MCF 10A (cell line): ENCODE measurements at regions not wholly inside any gene's neighbourhood (a gene's known extent, or its start where the extent isn't known, plus 50 kb on each side); places are given as distances from the start of the nearest gene placed in this dataset.

Source experiments
- BruUV-seq: library from RNA; stranded (reverse); fragments of 400-500 nt; replicated peaks from 2 replicates; lab custom pipeline; 2021; lab: Mats Ljungman, UMichigan
- CTCF ChIA-PET: fragments of 300-600 bp; sonication (Branson Sonifier 250); formaldehyde crosslinking; extraction: SDS; loops from one replicate; lab custom pipeline; 2021; ENCODE audit warnings: antibody characterized with exemption, inconsistent platforms; lab: Yijun Ruan, JAX
- POLR2A ChIA-PET: fragments of 300-600, 350-650 bp; sonication (Branson Sonifier 250); formaldehyde crosslinking; extraction: SDS; loops from one replicate; lab custom pipeline; 2020; ENCODE audit warnings: antibody characterized with exemption, inconsistent platforms; lab: Yijun Ruan, JAX
- DNase-seq: peaks from one replicate; pipeline ENCODE4 v3.0.0-alpha.2; 2018; ENCODE audit not compliant: unreplicated experiment
- H3K27ac Mint-ChIP-seq: one replicate; pipeline ENCODE4 v1.8.0; 2022; ENCODE audit warnings: mild to moderate bottlenecking, low read depth, mixed read lengths; ENCODE audit not compliant: unreplicated experiment
- H3K27me3 Mint-ChIP-seq: one replicate; pipeline ENCODE4 v1.8.0; 2022; ENCODE audit warnings: mixed read lengths; ENCODE audit not compliant: insufficient read depth, unreplicated experiment
- H3K36me3 Mint-ChIP-seq: one replicate; pipeline ENCODE4 v1.8.0; 2022; ENCODE audit warnings: mild to moderate bottlenecking, moderate library complexity, mixed read lengths; ENCODE audit not compliant: insufficient read depth, unreplicated experiment
- H3K4me1 Mint-ChIP-seq: one replicate; pipeline ENCODE4 v1.8.0; 2022; ENCODE audit warnings: mixed read lengths; ENCODE audit not compliant: insufficient read depth, unreplicated experiment
- H3K4me3 Mint-ChIP-seq: one replicate; pipeline ENCODE4 v1.8.0; 2022; ENCODE audit warnings: mild to moderate bottlenecking, moderate library complexity, mixed read lengths; ENCODE audit not compliant: unreplicated experiment
- H3K9me3 Mint-ChIP-seq: one replicate; pipeline ENCODE4 v1.8.0; 2022; ENCODE audit warnings: mixed read lengths; ENCODE audit not compliant: unreplicated experiment
- CTCF ChIP-seq: fragments of 200-600 bp; IDR thresholded peaks from one replicate; pipeline ENCODE4 v1.8.0; 2022; ENCODE audit warnings: antibody characterized with exemption, mild to moderate bottlenecking; ENCODE audit not compliant: unreplicated experiment
- intact Hi-C: fragments of 100-400 bp; cut with micrococcal nuclease; formaldehyde crosslinking; loops from 2 replicates; pipeline ENCODE4 v1.14.1; 2022

- Mint-ChIP-seq H3K27ac (peak overlapping the region; percentile 80), H3K9me3 (no peaks in the 10 kb centered on the region), H3K36me3 (no peaks in the 10 kb centered on the region), H3K4me1 (peaks cover 17% of the 10 kb centered on the region), H3K4me3 (no peak overlapping the region), H3K27me3 (no peaks in the 10 kb centered on the region)
- BruUV-seq: no TSS peak
- no peak for TF ChIP-seq CTCF
- intact Hi-C loops: no loop called here
- ChIA-PET CTCF (interaction anchor here (0.6 to 0.7 kb wide), 2 partner anchors 176 to 1012 kb away, joined by 3 read pairs; no protein-coding TSS in a partner anchor), POLR2A (interaction anchor here (0.6 to 1.1 kb wide), 2 partner anchors 186 to 912 kb away, joined by 3 to 6 read pairs; partner anchors contain the start of gene ATP2B1)
- DNase-seq: no peak
These were observed 186.5 kb upstream of the ATP2B1 start for GRCh38 chr12:89895101-89895500.

GRCh38 chr12:89893972-89894706 lies 185.5 kb upstream of the ATP2B1 start:
- Mint-ChIP-seq H3K4me1 (peaks cover 17% of the 10 kb centered on the region), H3K27me3 (no peaks in the 10 kb centered on the region), H3K4me3 (no peak overlapping the region), H3K9me3 (no peaks in the 10 kb centered on the region), H3K27ac (peak overlapping the region; percentile 80), H3K36me3 (no peaks in the 10 kb centered on the region)
- TF ChIP-seq CTCF: no peak
- DNase-seq: peak; percentile 42
- intact Hi-C loops: loop anchor here (1.0 to 5.0 kb wide), 4 partner anchors 54 to 208 kb away; no protein-coding TSS in a partner anchor
- CTCF ChIA-PET: interaction anchor here (0.5 kb wide), 1 partner anchor 170 kb away, joined by 3 read pairs; no protein-coding TSS in a partner anchor
- POLR2A ChIA-PET: interaction anchor here (0.6 to 1.1 kb wide), 2 partner anchors 185 to 913 kb away, joined by 3 to 6 read pairs; partner anchors contain the start of gene ATP2B1
- TSS peak; percentile 96 for BruUV-seq

GRCh38 chr12:89892436-89892835 lies 183.8 kb upstream of the ATP2B1 start:
- POLR2A ChIA-PET: no interaction called here
- Mint-ChIP-seq H3K4me1 (peaks cover 17% of the 10 kb centered on the region), H3K27ac (no peak overlapping the region), H3K27me3 (no peaks in the 10 kb centered on the region), H3K36me3 (no peaks in the 10 kb centered on the region), H3K4me3 (no peak overlapping the region), H3K9me3 (no peaks in the 10 kb centered on the region)
- no TSS peak for BruUV-seq
- TF ChIP-seq CTCF: no peak
- no peak for DNase-seq
- intact Hi-C loops: loop anchor here (5.0 kb wide), 1 partner anchor 210 kb away; no protein-coding TSS in a partner anchor
- CTCF ChIA-PET: interaction anchor here (0.6 kb wide), 1 partner anchor 120 kb away, joined by 3 read pairs; no protein-coding TSS in a partner anchor

- no peak for DNase-seq
- intact Hi-C loops: loop anchor here (5.0 kb wide), 1 partner anchor 210 kb away; no protein-coding TSS in a partner anchor
- no TSS peak for BruUV-seq
- Mint-ChIP-seq H3K4me3 (no peak overlapping the region), H3K4me1 (peaks cover 17% of the 10 kb centered on the region), H3K36me3 (no peaks in the 10 kb centered on the region), H3K27me3 (no peaks in the 10 kb centered on the region), H3K9me3 (no peaks in the 10 kb centered on the region), H3K27ac (no peak overlapping the region)
- POLR2A ChIA-PET: no interaction called here
- CTCF ChIA-PET: interaction anchor here (0.6 kb wide), 1 partner anchor 119 kb away, joined by 3 read pairs; no protein-coding TSS in a partner anchor
- no peak for TF ChIP-seq CTCF
These were observed 183.3 kb upstream of the ATP2B1 start for GRCh38 chr12:89891933-89892332.
